ENCODE measurements at regions not wholly inside any gene's neighbourhood (a gene's known extent, or its start where the extent isn't known, plus 50 kb on each side); places are given as distances from the start of the nearest gene placed in this dataset.

DNA sequence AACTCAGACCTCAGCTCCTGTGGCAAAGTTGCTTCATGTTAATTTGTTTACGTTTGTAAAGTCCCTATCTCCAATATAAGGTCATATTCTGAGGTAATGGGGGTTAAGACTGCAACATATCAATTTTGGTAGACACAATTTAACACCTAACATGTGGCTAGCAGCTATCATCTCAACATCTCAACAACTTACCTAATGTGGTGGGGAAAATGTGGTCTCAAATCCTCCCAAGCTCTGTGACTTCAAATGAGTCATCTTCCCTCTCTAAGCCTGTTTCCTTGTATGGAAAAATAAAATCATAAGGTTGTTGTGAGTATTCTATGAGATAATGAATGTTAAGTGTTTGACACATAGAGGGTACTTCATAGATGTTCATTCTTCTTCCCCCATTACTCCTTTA is 443.3 kb downstream of the CDK5RAP2 start:
- no peak for DNase-seq (ENCODE audit: low spot score)

DNA sequence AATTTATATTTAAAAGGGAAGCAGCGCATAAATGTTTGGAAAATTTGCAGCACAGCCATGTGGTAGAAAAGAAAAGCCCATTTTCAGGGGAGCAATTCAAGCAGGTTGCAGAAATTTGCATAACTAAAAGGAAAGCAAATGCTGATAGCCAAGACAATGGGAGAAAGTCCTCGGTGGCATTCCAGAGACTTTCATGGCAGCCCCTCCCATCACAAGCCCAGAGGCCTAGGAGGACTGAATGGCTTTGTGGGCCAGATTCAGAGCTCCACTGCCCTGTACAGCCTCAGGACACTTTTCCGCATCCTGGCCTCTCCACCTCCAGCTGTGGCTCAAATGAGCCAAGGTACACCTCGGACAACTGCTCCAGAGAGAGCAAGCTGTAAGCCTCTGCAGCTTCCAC is 462.9 kb downstream of the CDK5RAP2 start:
- no peak for DNase-seq (ENCODE audit: low spot score)

- no peak for DNase-seq (ENCODE audit: low spot score)
Observed at GRCh38 chr9:120110520-120110919, 469.4 kb downstream of the CDK5RAP2 start.

DNA sequence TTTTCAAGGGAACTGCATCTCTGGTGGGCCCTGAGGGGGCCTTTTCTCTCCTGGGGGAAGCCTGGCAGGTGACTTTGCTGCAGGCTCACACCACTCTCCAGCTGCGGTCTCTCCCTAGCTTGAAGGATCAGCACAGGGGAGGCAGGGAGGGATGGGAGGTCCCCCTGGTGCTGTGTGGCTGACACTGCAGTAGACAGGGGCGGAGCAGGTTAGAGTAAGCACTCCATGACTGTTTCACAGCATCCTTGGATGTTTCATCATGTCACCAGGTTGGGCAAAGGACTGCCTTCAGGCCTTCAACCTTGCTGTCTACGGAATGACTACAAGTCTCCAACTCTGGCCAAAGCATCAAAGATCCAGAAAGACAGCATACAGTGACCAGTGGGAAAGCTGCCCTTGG is 470.7 kb downstream of the CDK5RAP2 start:
- DNase-seq (ENCODE audit: low spot score), result no peak

GRCh38 chr9:120107138-120107537 is 472.8 kb downstream of the CDK5RAP2 start:
- DNase-seq (ENCODE audit: low spot score), result no peak

GRCh38 chr9:120104771-120105170 is 475.2 kb downstream of the CDK5RAP2 start:
- no peak for DNase-seq (ENCODE audit: low spot score)

- no peak for DNase-seq (ENCODE audit: low spot score)
Observed at GRCh38 chr9:120100595-120100994, 479.4 kb downstream of the CDK5RAP2 start.

GRCh38 chr9:120099065-120099464 is 480.9 kb downstream of the CDK5RAP2 start:
- DNase-seq (ENCODE audit: low spot score), result no peak

DNA sequence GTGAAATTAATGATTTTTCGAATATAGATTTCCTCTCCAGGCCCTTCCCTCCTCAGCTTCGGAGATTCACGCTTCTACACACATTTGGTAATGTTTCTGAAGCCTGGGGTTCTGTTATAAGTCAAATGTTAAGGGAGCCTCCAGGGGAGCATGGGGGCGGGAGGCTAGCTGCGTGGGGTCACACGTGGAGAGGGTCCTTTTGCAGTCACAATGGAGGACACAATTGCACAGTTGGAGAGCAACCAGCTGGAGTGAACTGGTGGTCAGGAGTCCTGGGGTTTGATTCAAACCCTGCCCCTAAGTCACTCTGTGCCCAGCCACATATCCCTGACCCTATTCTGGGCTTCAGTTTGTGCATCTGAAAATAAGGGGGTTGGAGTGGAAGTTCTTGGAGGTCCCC is 481.4 kb downstream of the CDK5RAP2 start:
- peak; percentile 19 for DNase-seq (ENCODE audit: low spot score)

- DNase-seq (ENCODE audit: low spot score), result no peak
Observed at GRCh38 chr9:120091206-120091605, 488.8 kb downstream of the CDK5RAP2 start.

DNA sequence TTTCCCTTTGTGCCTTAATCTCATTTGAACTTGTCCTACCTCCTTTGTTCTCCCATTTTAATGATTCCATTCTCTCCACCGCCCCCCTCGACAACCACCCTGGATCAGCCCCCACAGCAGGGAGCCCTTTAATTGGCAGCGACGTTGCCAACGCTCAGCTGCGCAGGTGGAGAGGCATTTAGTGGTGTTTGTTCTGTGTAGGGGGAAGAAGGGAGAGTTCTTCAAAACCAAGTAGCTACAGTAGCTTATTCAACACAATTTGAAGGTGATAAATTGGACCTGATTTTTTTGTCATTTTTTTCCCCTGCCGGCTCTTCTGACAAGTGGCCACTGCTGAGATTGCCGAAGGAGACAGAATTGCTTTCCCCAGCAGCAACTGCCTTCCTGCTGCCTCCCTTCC is 499.1 kb downstream of the CDK5RAP2 start:
- DNase-seq (ENCODE audit: low spot score), result no peak

- no peak for DNase-seq (ENCODE audit: low spot score)
Observed at GRCh38 chr9:120078112-120078511, 501.9 kb downstream of the CDK5RAP2 start.

DNA sequence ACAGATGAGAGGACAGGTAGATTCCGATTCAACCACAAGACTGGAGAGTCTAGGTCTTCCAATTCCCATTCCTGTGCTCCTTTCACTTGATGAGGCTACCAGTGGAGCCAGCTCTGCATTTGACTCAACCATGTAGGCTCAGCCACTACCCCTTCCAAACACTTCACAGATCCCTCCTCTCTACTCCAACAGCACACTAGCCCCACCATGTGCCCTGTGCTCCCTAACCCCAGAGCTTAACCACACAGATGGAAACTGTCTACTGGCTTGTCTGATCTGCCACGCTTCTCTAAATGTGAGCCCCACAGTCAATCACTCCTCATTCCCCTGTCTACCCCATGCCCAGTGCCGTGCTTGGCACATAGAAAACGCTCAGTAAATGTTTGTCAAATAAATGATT is 508.2 kb downstream of the CDK5RAP2 start:
- no peak for DNase-seq (ENCODE audit: low spot score)

DNA sequence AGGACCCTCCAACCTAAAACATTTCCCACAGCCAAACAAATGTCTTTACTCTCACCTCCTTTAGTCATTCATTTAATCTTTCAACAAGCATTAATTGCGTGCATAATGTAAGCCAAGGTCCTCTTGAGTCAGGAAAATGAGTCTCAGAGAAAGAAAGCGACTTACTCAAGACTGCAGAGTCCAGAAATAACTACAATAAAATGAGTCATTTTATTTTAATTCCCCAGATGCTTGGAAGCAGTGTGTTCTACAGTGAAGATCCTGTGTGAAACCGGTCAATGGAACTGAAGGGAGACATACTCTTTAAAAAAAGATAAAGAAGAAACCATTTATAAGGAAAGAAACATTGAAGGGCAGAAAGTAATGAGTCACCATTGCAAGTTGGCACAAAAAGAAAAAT is 513.7 kb downstream of the CDK5RAP2 start:
- DNase-seq (ENCODE audit: low spot score), result no peak

DNA sequence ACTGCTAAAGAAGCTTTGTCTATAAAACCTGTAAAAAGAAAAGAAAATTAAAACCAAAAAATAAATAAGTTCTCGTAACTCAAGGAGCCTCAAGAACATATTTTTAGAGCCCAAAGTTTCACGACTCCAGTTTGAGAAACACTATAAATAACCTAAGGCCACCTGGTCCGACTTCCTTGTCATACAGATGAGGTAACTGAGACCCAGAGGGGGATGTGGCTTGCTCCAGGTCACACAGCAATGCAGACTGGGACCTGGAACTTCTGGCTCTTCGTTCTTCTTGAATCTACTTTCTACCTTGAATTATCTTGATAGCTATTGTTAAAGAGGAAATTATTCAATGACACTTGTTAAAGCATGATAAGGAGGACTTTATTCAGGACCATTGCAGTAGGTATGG is 514.8 kb downstream of the CDK5RAP2 start:
- DNase-seq (ENCODE audit: low spot score), result no peak

- no peak for DNase-seq (ENCODE audit: low spot score)
Observed at GRCh38 chr9:120045011-120045410, 535.0 kb downstream of the CDK5RAP2 start.

- DNase-seq (ENCODE audit: low spot score), result no peak
Observed at GRCh38 chr9:120043448-120043847, 536.5 kb downstream of the CDK5RAP2 start.

DNA sequence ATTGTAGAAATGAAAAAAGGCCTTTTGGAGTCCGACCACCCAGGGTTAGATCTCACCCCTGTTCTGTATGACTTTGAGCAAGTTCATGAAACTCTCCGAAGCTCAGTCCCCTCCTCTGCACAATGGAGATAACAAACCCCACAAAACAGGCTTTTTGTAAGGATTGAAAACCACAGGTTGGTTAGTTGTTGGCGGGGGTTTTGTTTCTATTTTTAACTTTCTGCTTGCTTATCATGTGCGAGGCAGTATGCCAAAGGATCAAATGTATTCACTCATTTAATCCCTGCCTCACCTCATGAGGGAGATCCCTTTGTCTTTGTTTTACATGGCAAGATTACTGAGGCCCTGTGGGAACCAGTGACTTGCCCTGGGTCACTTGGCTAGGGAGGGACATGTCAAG is 539.1 kb downstream of the CDK5RAP2 start:
- no peak for DNase-seq (ENCODE audit: low spot score)

GRCh38 chr9:120038342-120038741 is 541.6 kb downstream of the CDK5RAP2 start:
- no peak for DNase-seq (ENCODE audit: low spot score)

- DNase-seq (ENCODE audit: low spot score), result no peak
Observed at GRCh38 chr9:120032639-120033038, 547.3 kb downstream of the CDK5RAP2 start.

DNA sequence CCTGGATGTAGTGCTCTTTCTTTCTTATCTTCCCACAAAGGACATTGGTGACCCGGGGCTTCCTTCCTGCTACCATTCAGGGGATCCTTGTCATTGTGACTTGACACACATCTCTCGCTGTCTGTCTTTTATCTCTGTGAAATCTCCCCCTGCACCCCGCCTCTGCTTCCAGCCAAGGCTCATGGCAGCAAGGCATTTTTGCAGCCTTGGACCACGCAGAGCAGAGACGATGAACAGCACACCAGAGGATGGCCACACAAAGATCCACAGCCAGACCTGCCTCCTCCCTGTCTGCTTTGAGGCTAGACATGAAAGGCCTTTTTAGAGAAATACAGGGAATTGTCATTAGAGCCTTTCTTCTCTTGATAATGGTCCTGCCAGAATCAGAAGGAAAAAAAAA is 549.1 kb downstream of the CDK5RAP2 start:
- DNase-seq (ENCODE audit: low spot score), result no peak

DNA sequence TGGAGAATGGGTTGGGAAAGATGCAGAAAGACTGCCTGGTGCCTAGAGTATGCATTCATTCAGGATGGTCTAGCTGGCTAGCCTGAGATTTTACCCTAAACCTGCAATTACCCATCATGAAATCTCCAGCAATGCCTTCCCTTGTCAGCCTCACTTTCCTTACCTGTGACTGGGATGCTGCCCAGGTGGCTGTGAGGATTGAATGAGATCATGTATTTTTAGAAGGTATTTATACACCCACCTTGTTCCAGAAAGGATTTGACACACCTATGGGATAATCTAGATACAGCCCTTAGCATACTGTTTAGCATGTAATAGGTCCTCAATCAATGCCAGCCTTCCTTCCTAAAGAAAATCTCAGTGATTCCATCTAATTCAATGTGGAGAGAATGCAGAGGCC is 561.4 kb downstream of the CDK5RAP2 start:
- no peak for DNase-seq (ENCODE audit: low spot score)

GRCh38 chr9:120018037-120018436 is 561.9 kb downstream of the CDK5RAP2 start:
- no peak for DNase-seq (ENCODE audit: low spot score)

DNA sequence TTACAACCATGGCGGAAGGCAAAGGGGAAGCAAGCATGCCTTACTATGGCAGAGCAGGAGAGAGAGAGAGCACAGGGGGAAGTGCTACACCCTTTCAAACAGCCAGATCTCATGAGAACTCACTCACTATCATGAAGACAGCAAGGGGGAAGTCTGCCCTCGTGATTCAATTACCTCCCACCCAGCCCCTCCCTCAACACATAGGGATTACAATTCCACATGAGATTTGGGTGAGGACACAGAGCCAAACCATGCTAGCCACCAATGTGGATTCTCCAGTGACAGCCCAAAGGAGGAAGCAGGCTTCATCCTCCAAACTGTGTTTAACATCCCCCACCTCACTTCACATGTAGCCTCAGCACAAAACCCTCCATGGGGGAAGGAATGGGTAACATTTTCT is 563.7 kb downstream of the CDK5RAP2 start:
- no peak for DNase-seq (ENCODE audit: low spot score)

- no peak for DNase-seq (ENCODE audit: low spot score)
Observed at GRCh38 chr9:120014796-120015195, 565.2 kb downstream of the CDK5RAP2 start.
